ENCODE measurements at regions not wholly inside any gene's neighbourhood (a gene's known extent, or its start where the extent isn't known, plus 50 kb on each side); places are given as distances from the start of the nearest gene placed in this dataset.

DNA sequence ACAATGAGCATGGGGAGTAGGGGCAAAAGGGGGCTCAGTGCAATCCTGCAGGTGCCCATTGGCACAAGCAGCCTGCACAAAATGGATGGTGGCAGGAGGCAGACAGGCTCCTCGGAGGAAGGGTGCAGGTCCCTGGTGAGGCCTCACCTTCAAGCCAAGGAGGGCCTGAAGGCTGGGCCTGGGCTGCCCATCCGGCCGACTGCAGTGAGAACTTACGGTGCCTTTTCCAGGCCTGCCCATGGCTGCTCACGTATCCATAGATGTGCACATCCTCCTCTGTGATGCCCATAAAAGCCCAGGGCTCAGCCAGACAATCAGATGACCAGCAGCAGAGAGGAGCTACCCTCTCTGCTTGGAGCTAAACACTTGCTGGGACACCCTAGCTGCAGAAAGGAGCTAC is 1089.8 kb downstream of the PCDH18 start:
- in situ Hi-C loops (cut with HindIII; ENCODE audit: low pct_unique_long_range_greater_than_20kb, low sequenced_read_pairs), result no loop called here
- no peak for DNase-seq (ENCODE audit: low read depth, low spot score)

DNA sequence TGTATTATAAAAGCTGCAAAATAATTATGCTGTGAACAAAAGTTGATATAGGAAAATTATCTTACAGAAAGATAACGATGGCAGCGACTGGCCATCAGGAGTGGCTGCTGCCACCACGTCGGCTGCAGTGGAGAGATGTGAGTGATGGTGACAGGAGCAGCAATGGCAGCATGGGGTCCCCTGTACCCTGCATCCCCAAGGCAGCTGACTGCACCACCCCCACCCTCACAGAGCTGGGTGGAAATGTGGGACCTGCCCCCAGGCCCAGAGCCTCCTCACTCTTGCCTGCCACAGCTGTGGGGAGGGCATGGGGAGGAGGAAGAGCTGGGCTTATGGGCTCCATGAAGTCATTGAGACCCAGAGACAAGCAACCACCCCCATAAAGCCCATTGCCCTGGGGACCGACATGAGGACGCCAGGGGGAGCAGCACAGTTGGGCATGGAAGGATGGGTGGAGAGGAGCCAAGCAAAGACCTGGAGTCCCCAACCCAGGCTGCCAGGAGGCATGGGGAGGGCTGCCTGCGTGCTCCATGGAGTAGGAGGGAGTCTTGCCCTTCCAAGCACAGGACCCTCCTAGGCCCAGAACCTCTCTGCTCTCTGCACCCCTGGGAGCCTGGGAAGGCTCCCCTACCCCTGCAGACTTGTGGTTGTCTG is 1090.5 kb downstream of the PCDH18 start:
- no peak for DNase-seq (ENCODE audit: low read depth, low spot score)
- in situ Hi-C loops (cut with HindIII; ENCODE audit: low pct_unique_long_range_greater_than_20kb, low sequenced_read_pairs), result no loop called here

- in situ Hi-C loops (cut with HindIII; ENCODE audit: low pct_unique_long_range_greater_than_20kb, low sequenced_read_pairs), result no loop called here
- no peak for DNase-seq (ENCODE audit: low read depth, low spot score)
These were observed 1093.6 kb downstream of the PCDH18 start for GRCh38 chr4:136438645-136439044.

- in situ Hi-C loops (cut with HindIII; ENCODE audit: low pct_unique_long_range_greater_than_20kb, low sequenced_read_pairs), result no loop called here
- no peak for DNase-seq (ENCODE audit: low read depth, low spot score)
These were observed 1108.2 kb downstream of the PCDH18 start for GRCh38 chr4:136424052-136424451.

- in situ Hi-C loops (cut with HindIII; ENCODE audit: low pct_unique_long_range_greater_than_20kb, low sequenced_read_pairs), result no loop called here
- no peak for DNase-seq (ENCODE audit: low read depth, low spot score)
These were observed 1117.3 kb downstream of the PCDH18 start for GRCh38 chr4:136414981-136415380.

DNA sequence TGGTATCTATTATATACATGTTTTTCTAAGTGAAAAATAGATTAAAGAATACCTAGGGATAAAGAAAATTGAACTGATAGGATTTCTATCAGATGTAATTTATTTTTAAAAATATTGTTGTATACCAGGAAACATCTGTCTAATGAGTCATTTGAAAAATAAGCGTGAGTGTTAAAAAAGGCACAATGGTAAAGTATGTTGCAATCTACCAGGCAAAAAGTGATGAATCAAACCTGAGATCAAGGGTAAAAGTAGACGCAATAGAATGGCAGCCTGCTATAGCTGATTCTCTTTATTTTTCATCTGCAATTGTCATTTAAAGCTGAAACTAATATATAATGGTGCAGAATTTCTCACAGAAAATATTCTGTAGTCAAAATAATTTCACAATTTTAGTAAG is 1119.6 kb downstream of the PCDH18 start:
- DNase-seq (ENCODE audit: low read depth, low spot score), result no peak
- in situ Hi-C loops (cut with HindIII; ENCODE audit: low pct_unique_long_range_greater_than_20kb, low sequenced_read_pairs), result no loop called here

- in situ Hi-C loops (cut with HindIII; ENCODE audit: low pct_unique_long_range_greater_than_20kb, low sequenced_read_pairs), result no loop called here
- DNase-seq (ENCODE audit: low read depth, low spot score), result no peak
These were observed 1131.5 kb downstream of the PCDH18 start for GRCh38 chr4:136400829-136401228.

GRCh38 chr4:136395212-136395722 is 1137.0 kb downstream of the PCDH18 start:
- no peak for DNase-seq (ENCODE audit: low read depth, low spot score)
- in situ Hi-C loops (cut with HindIII; ENCODE audit: low pct_unique_long_range_greater_than_20kb, low sequenced_read_pairs), result no loop called here

- in situ Hi-C loops (cut with HindIII; ENCODE audit: low pct_unique_long_range_greater_than_20kb, low sequenced_read_pairs), result no loop called here
- DNase-seq (ENCODE audit: low read depth, low spot score), result no peak
These were observed 1139.7 kb downstream of the PCDH18 start for GRCh38 chr4:136392576-136392975.

DNA sequence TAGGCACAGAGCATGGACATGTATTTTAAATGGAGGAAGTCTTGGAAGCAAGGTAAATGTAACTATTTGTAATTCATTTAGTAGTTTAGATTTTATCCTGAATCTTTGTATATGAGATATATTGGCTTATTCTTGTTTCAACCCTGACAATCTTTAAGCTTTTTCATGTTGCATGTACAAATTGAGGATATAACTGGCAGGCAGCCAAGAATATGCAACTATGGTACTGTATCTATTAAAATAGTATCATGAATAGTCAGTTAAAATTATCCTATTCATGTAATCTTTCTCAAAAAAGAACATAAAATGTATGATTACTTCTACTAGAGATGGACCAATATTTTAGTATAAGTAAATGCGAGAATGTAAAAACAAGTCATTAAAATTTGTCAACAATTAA is 1141.5 kb downstream of the PCDH18 start:
- no peak for DNase-seq (ENCODE audit: low read depth, low spot score)
- in situ Hi-C loops (cut with HindIII; ENCODE audit: low pct_unique_long_range_greater_than_20kb, low sequenced_read_pairs), result no loop called here

- in situ Hi-C loops (cut with HindIII; ENCODE audit: low pct_unique_long_range_greater_than_20kb, low sequenced_read_pairs), result no loop called here
- DNase-seq (ENCODE audit: low read depth, low spot score), result no peak
These were observed 1149.2 kb downstream of the PCDH18 start for GRCh38 chr4:136383082-136383481.

DNA sequence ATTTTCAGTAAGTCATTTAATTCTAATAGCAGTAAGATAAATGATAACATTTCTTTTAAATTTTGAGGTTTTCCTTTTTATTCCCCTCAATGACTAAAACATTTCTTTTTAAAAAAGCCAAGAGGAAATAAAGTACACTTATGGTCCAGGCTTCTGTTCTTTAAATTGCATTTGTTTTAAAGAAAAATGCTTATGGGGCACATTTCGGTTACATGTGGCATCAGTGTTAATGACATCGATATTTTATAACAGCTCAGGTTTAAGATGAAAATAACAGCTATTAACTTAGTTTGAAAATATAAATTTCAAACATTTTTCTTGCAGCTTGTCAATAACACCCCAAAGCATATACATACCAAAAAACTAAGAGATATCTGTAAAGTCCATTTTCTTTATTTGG is 1161.1 kb downstream of the PCDH18 start:
- DNase-seq (ENCODE audit: low read depth, low spot score), result no peak
- in situ Hi-C loops (cut with HindIII; ENCODE audit: low pct_unique_long_range_greater_than_20kb, low sequenced_read_pairs), result no loop called here

DNA sequence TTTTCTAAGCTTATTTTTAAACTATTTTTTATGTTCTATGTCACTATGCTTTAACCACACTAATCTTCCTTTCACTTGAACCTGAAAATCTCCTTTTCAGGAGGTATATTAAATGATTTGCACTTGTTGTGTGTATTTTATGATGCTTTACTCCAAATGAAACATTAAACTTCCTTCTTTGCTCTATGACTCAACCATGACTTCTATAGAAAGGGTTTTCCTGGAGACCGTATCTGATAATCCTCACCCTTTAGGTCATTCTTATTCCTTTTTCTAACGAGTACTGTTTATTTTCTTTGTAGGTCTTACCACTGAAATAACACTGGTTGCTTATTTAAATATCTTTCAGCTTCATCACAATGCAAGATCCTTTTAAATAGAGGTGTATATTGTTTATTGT is 1163.2 kb downstream of the PCDH18 start:
- no peak for DNase-seq (ENCODE audit: low read depth, low spot score)
- in situ Hi-C loops (cut with HindIII; ENCODE audit: low pct_unique_long_range_greater_than_20kb, low sequenced_read_pairs), result no loop called here

DNA sequence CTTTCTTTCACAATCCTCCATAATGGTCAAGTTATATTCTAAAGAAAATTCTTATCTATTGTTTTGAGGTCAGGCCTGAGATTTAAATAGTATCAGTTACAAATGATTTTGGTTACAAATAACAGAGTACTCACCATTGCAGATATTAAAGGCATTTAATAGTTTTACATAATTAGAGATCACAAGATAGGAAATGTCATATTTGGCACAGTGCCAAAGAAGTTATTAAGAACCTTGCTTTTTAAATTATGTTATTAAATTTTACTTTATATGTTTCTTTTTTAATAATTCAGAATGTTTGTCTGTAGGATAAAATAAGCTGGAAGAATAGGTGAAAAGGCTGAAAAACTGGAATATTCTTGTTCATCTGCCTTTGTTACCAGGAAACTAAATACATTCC is 1174.7 kb downstream of the PCDH18 start:
- in situ Hi-C loops (cut with HindIII; ENCODE audit: low pct_unique_long_range_greater_than_20kb, low sequenced_read_pairs), result no loop called here
- DNase-seq (ENCODE audit: low read depth, low spot score), result no peak

GRCh38 chr4:136355970-136356369 is 1176.3 kb downstream of the PCDH18 start:
- DNase-seq (ENCODE audit: low read depth, low spot score), result no peak
- in situ Hi-C loops (cut with HindIII; ENCODE audit: low pct_unique_long_range_greater_than_20kb, low sequenced_read_pairs), result no loop called here

DNA sequence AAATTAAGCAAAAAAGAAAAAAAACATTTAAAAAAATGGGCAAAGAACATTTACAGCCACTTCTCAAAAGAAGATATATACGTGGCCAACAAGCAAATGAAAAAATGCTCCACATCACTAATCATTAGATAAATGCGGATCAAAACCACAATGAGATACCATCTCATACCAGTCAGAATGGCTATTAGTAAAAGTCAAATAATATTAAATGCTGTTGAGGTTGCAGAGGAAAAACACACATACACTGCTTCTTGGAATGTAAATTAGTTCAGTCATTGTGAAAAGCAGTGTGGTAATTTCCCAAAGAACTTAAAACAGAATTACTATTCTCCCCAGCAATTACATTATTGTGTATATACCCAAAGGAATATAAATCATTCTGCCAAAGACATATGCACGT is 1189.0 kb downstream of the PCDH18 start:
- in situ Hi-C loops (cut with HindIII; ENCODE audit: low pct_unique_long_range_greater_than_20kb, low sequenced_read_pairs), result no loop called here

DNA sequence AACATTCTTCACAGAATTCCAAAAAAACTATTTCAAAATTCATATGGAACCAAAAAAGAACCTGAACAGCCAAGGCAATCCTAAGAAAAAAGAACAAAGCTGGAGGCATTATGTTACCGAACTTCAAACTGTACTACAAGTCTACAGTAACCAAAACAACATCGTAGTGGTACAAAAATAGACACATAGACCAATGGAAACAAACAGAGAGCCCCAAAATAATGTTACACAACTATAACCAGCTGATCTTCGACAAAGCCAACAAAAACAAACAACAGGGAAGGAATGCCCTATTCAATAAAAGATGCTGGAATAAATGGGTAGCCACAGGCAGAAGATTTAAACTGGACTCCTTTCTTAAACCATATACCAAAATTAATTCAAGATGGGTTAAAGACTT is 1189.6 kb downstream of the PCDH18 start:
- in situ Hi-C loops (cut with HindIII; ENCODE audit: low pct_unique_long_range_greater_than_20kb, low sequenced_read_pairs), result no loop called here
- no peak for DNase-seq (ENCODE audit: low read depth, low spot score)

More for the DNA sequence above, 1189.0 kb downstream of the PCDH18 start:
- no peak for DNase-seq (ENCODE audit: low read depth, low spot score)

DNA sequence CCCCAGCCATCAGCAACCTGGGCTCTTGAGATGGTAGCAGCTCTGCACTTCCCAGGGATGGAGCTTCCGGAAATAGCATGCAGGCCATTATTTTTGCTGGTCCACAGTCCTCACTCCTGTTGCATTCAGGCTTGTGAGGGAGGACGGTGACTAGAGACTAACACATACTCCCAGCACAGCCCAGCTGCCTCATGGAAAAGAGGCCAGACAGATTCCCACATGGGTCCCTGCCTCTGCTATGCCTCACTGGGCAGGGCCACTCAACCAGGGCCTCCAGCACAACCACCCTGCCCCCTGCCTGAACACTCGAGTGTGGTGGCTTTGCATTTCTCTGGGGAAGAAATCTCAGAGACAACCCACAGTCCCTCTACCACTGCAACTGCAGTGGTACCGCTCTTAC is 1195.1 kb downstream of the PCDH18 start:
- DNase-seq (ENCODE audit: low read depth, low spot score), result no peak
- in situ Hi-C loops (cut with HindIII; ENCODE audit: low pct_unique_long_range_greater_than_20kb, low sequenced_read_pairs), result no loop called here

DNA sequence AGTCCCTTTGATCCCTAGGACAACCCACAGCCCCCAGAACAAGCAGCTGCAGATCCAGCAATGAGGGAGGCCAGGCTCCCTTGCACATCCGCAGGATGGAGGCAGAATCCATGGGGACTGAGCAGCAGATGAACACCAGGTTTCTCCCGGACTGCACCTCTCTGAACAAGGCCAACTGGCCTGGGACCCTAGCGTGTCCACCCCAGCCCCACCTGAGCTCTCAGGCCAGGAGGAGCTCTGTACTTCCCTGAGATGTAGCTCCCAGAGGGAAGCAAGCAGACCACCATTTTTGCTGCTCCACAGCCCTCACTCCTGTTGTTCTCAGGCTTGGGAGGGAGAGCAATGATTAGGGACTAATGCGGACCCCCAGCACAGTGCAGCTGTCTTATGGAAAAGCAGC is 1195.8 kb downstream of the PCDH18 start:
- DNase-seq (ENCODE audit: low read depth, low spot score), result no peak
- in situ Hi-C loops (cut with HindIII; ENCODE audit: low pct_unique_long_range_greater_than_20kb, low sequenced_read_pairs), result no loop called here
